ENCODE measurements at regions not wholly inside any gene's neighbourhood (a gene's known extent, or its start where the extent isn't known, plus 50 kb on each side); places are given as distances from the start of the nearest gene placed in this dataset.

DNA sequence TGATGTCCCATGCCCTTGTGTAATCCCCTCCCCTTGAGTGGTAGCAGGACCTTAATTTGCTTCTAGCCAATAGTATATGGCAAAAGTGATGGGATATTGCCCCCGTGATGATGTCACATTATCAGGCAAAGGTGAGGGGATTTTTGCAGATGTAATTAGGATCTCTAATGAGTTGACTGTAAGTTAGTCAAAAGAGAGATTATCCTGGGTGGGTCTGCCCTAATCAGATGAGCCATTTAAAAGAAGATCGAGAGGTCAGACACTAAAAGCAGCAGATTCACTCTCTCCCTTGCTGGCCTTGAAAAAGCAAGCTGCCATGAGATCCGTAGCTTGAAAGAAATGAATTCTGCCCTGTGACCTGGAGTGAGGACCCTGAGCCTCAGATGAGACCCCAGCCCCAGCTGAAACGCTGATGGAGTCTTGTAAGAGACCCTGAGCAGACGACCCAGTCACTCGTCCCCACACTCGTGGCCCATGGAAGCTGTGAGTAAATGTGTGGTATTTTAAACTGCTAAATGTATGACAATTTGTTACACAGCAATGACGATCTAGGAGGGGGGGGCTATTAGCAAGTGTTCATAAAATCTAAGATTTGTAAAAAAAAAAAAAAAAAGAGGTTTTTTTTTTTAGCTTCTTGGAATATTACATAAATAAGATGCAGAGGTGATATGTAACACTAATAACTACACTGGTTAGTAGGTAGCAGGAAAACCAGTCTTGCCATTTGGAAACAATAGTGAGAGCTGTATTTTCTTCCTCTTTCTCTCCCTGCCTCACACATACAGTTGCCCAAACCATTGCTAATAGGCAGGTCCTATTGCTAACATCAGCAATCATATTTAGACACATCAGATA is 50.3 kb upstream of the TARBP1 start:
- no peak for TF ChIP-seq ZFX (IDR thresholded peaks at IDR 0.05)
- TF ChIP-seq, protein P1, sequence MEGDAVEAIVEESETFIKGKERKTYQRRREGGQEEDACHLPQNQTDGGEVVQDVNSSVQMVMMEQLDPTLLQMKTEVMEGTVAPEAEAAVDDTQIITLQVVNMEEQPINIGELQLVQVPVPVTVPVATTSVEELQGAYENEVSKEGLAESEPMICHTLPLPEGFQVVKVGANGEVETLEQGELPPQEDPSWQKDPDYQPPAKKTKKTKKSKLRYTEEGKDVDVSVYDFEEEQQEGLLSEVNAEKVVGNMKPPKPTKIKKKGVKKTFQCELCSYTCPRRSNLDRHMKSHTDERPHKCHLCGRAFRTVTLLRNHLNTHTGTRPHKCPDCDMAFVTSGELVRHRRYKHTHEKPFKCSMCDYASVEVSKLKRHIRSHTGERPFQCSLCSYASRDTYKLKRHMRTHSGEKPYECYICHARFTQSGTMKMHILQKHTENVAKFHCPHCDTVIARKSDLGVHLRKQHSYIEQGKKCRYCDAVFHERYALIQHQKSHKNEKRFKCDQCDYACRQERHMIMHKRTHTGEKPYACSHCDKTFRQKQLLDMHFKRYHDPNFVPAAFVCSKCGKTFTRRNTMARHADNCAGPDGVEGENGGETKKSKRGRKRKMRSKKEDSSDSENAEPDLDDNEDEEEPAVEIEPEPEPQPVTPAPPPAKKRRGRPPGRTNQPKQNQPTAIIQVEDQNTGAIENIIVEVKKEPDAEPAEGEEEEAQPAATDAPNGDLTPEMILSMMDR (conservative IDR thresholded peaks at IDR 0.05), result no peak
- no peak overlapping the region; the same call in 1 of the 2 replicates for H3K27ac ChIP-seq
